HepG2 (cell line): ENCODE measurements at regions not wholly inside any gene's neighbourhood (a gene's known extent, or its start where the extent isn't known, plus 50 kb on each side); places are given as distances from the start of the nearest gene placed in this dataset.

ENCODE experiments used
- ATAC-seq: fragments of 200-7000 bp; cut with Tn5 transposase; 3 replicates; pipeline ENCODE4 v1.9.1; 2020; ENCODE audit warnings: mild to moderate bottlenecking, moderate library complexity
- BruUV-seq: library from RNA; stranded (reverse); fragments of 400-500 nt; replicated peaks from 2 replicates; lab custom pipeline; 2021; lab: Mats Ljungman, UMichigan
- CTCF ChIA-PET: fragments of 300-600 bp; formaldehyde crosslinking; extraction: SDS; loops from one replicate; lab custom pipeline; 2021; ENCODE audit warnings: low total read pairs, inconsistent platforms, low intra/inter-chr PET ratio; lab: Yijun Ruan, JAX
- POLR2A ChIA-PET: fragments of 350-600 bp; sonication (Branson Sonifier 250); formaldehyde crosslinking; loops from one replicate; lab custom pipeline; 2020; ENCODE audit warnings: antibody characterized with exemption, inconsistent platforms; lab: Yijun Ruan, JAX
- DNase-seq: peaks from one replicate; pipeline ENCODE4 v3.0.0-alpha.2; 2015; ENCODE audit warnings: low spot score
- FAIRE-seq: peaks from 3 replicates; lab custom pipeline; 2011; peaks lifted over from hg19 to GRCh38; lab: Jason Lieb, UNC
- H2AFZ ChIP-seq: one replicate; pipeline ENCODE4 v1.6.1; 2011; ENCODE audit warnings: low read length, inconsistent platforms
- H3K27ac ChIP-seq: fragments of 300-600 bp; 3 replicates; pipeline ENCODE4 v1.8.0; 2011; ENCODE audit warnings: mixed run types, mild to moderate bottlenecking, mixed read lengths, low read length, inconsistent platforms; ENCODE audit not compliant: insufficient read depth; ENCODE audit errors: extremely low read length
- H3K27me3 ChIP-seq, 2 experiments: fragments of 200-600 bp in 1 of 2; 2 replicates in 1 of 2; 3 replicates in 1 of 2; pipeline versions ENCODE4 v1.6.0 to v1.8.0; 2011; ENCODE audit warnings: low read length in 2 of 2, mild to moderate bottlenecking in 2 of 2, moderate library complexity in 2 of 2, inconsistent platforms in 1 of 2; ENCODE audit not compliant: insufficient read depth in 2 of 2, control insufficient read depth in 1 of 2
- H3K36me3 ChIP-seq, 2 experiments: fragments of 200-600 bp in 1 of 2; replicated peaks in 1 of 2; 2 replicates in 1 of 2; 3 replicates in 1 of 2; pipeline versions ENCODE4 v1.5.1 to v1.8.0; 2011; ENCODE audit warnings: low read length in 2 of 2, inconsistent platforms in 1 of 2; ENCODE audit not compliant: insufficient read depth in 2 of 2, control insufficient read depth in 1 of 2
- H3K4me1 ChIP-seq: 2 replicates; pipeline ENCODE4 v1.5.1; 2012; ENCODE audit warnings: low read length, inconsistent platforms; ENCODE audit not compliant: insufficient read depth
- H3K4me2 ChIP-seq: 2 replicates; pipeline ENCODE4 v1.6.0; 2011; ENCODE audit warnings: low read depth, low read length, inconsistent platforms
- H3K4me3 ChIP-seq, 3 experiments: fragments of 200-600 bp in 1 of 3; sonication (generic), shearing (Covaris generic) in 1 of 3; replicated peaks in 1 of 3; 2 replicates each; pipeline ENCODE4 v1.5.1; 2011 to 2016; ENCODE audit warnings: low read length in 3 of 3, inconsistent platforms in 2 of 3, low read depth in 2 of 3, mild to moderate bottlenecking in 2 of 3, control low read depth in 1 of 3, mixed read lengths in 1 of 3; ENCODE audit not compliant: insufficient read depth in 1 of 3
- H3K79me2 ChIP-seq: one replicate; pipeline ENCODE4 v1.6.1; 2011; ENCODE audit warnings: low read length, inconsistent platforms; ENCODE audit not compliant: insufficient read depth
- H3K9ac ChIP-seq: 2 replicates; pipeline ENCODE4 v1.6.0; 2011; ENCODE audit warnings: mild to moderate bottlenecking, low read depth, low read length, inconsistent platforms; ENCODE audit not compliant: insufficient read depth
- H3K9me3 ChIP-seq: 2 replicates; pipeline ENCODE4 v1.5.1; 2012; ENCODE audit warnings: mild to moderate bottlenecking, low read length
- H4K20me1 ChIP-seq: 2 replicates; pipeline ENCODE4 v1.6.0; 2011; ENCODE audit warnings: inconsistent platforms, mild to moderate bottlenecking, low read length, moderate library complexity; ENCODE audit not compliant: insufficient read depth
- ARID2 ChIP-seq: sonication (generic); formaldehyde crosslinking; IDR thresholded peaks from 2 replicates; pipeline ENCODE4 v1.8.1; 2022; ENCODE audit warnings: mild to moderate bottlenecking, missing genetic modification reagents, borderline replicate concordance
- ATF1 ChIP-seq: IDR thresholded peaks from 2 replicates; pipeline ENCODE4 v1.6.1; 2016; ENCODE audit warnings: mild to moderate bottlenecking, control low read depth
- ATM ChIP-seq: fragments of 450-650 bp; IDR thresholded peaks from 2 replicates; pipeline ENCODE4 v1.7.1; 2017; ENCODE audit warnings: mild to moderate bottlenecking, borderline replicate concordance
- CTCF ChIP-seq: sonication (generic); formaldehyde crosslinking; IDR thresholded peaks from 2 replicates; pipeline ENCODE4 v1.5.0; 2020; ENCODE audit warnings: mild to moderate bottlenecking, missing genetic modification reagents, moderate library complexity
- ELF1 ChIP-seq: sonication (generic); formaldehyde crosslinking; IDR thresholded peaks from 2 replicates; pipeline ENCODE4 v1.4.0; 2020; ENCODE audit warnings: missing genetic modification reagents
- ELF3 ChIP-seq: IDR thresholded peaks from 2 replicates; pipeline ENCODE4 v1.6.1; 2016; ENCODE audit warnings: missing genetic modification reagents, missing compliant biosample characterization
- GABPB1 ChIP-seq: IDR thresholded peaks from 2 replicates; pipeline ENCODE4 v1.6.1; 2016; ENCODE audit warnings: mild to moderate bottlenecking, missing genetic modification reagents, moderate library complexity, missing compliant biosample characterization
- HHEX ChIP-seq: IDR thresholded peaks from 2 replicates; pipeline ENCODE4 v1.6.1; 2016; ENCODE audit warnings: control low read depth
- RAD21 ChIP-seq: fragments of 450-650 bp; formaldehyde crosslinking; IDR thresholded peaks from 2 replicates; pipeline ENCODE4 v1.5.0; 2020; ENCODE audit warnings: mild to moderate bottlenecking
- SP5 ChIP-seq: IDR thresholded peaks from 2 replicates; pipeline ENCODE4 v1.6.1; 2016; ENCODE audit warnings: low read depth, borderline replicate concordance
- STAG1 ChIP-seq: sonication (generic); formaldehyde crosslinking; IDR thresholded peaks from 2 replicates; pipeline ENCODE4 v1.4.0; 2020; ENCODE audit warnings: missing genetic modification reagents
- TBX2 ChIP-seq: sonication (generic); formaldehyde crosslinking; IDR thresholded peaks from 2 replicates; pipeline ENCODE4 v1.5.0; 2020; ENCODE audit warnings: missing genetic modification reagents, mild to moderate bottlenecking, borderline replicate concordance
- ZMYM3 ChIP-seq: sonication (generic); formaldehyde crosslinking; IDR thresholded peaks from 2 replicates; pipeline ENCODE4 v1.5.1; 2020; ENCODE audit warnings: mild to moderate bottlenecking, missing genetic modification reagents
- ZNF552 ChIP-seq: sonication (generic); formaldehyde crosslinking; IDR thresholded peaks from 2 replicates; pipeline ENCODE4 v1.9.0; 2022; ENCODE audit warnings: missing genetic modification reagents, mild to moderate bottlenecking, borderline replicate concordance
- ZNF619 ChIP-seq: sonication (generic); formaldehyde crosslinking; IDR thresholded peaks from 2 replicates; pipeline ENCODE4 v1.4.0; 2020; ENCODE audit warnings: mild to moderate bottlenecking, missing genetic modification reagents
- ZNF644 ChIP-seq: IDR thresholded peaks from 2 replicates; pipeline ENCODE4 v1.6.1; 2016; ENCODE audit warnings: low read depth
- ZNF652 ChIP-seq: IDR thresholded peaks from 2 replicates; pipeline ENCODE4 v1.6.1; 2016; ENCODE audit warnings: low read depth, borderline replicate concordance
- ZNF746 ChIP-seq: sonication (generic); formaldehyde crosslinking; IDR thresholded peaks from 2 replicates; pipeline ENCODE4 v1.8.0; 2022; ENCODE audit warnings: mild to moderate bottlenecking, missing genetic modification reagents
- ZNF768 ChIP-seq: sonication (generic); formaldehyde crosslinking; IDR thresholded peaks from 2 replicates; pipeline ENCODE4 v1.4.0; 2020; ENCODE audit warnings: missing genetic modification reagents
- ZNF83 ChIP-seq: sonication (generic); formaldehyde crosslinking; IDR thresholded peaks from 2 replicates; pipeline ENCODE4 v1.4.0; 2020; ENCODE audit warnings: missing genetic modification reagents, mild to moderate bottlenecking, borderline replicate concordance
- WGBS: methylation state at CpG from one replicate; pipeline ENCODE4 v1.1.6; 2017; ENCODE audit warnings: low lambda C conversion rate; 5-methylcytosine and 5-hydroxymethylcytosine counted together
- in situ Hi-C: cut with HindIII; loops from 2 replicates; pipeline ENCODE4 v1.10.0; 2017; ENCODE audit warnings: low pct_unique_long_range_greater_than_20kb; ENCODE audit not compliant: extremely low pct_ligation_motif_present
- intact Hi-C: fragments of 100-400 bp; cut with micrococcal nuclease; formaldehyde crosslinking; loops from one replicate; pipeline ENCODE4 v1.10.0; 2022; ENCODE audit not compliant: unreplicated experiment
- TF ChIP-seq, protein P1 (sequence below): sonication (generic); formaldehyde crosslinking; IDR thresholded peaks from 2 replicates; pipeline ENCODE4 v1.4.0; 2020; ENCODE audit warnings: missing genetic modification reagents, mild to moderate bottlenecking, borderline replicate concordance

- no peaks in the 10 kb centered on the region for H4K20me1 ChIP-seq
- 16% methylated on average over 11 of the region's 15 CpGs for WGBS
- ChIA-PET CTCF (interaction anchor here (1.4 to 1.6 kb wide), 2 partner anchors 226 to 241 kb away, joined by 5 to 9 read pairs; no protein-coding TSS in a partner anchor), POLR2A (no interaction called here)
- H3K36me3 ChIP-seq: no peaks in the 10 kb centered on the region
- H3K4me3 ChIP-seq: no peak overlapping the region
- BruUV-seq: no TSS peak
- in situ Hi-C loops (loop anchor here (5.0 kb wide), 1 partner anchor 485 kb away; no protein-coding TSS in a partner anchor), intact Hi-C loops (loop anchor here (1.0 to 2.0 kb wide), 2 partner anchors 69 to 240 kb away; partner anchors contain the start of gene ZNF618)
- no peak overlapping the region for H3K4me2 ChIP-seq
- H3K27ac ChIP-seq: no peak overlapping the region
- H3K9me3 ChIP-seq: no peaks in the 10 kb centered on the region
- DNase-seq (peak; percentile 19), ATAC-seq (peak; percentile 65), FAIRE-seq (peak; percentile 77)
- no peaks in the 10 kb centered on the region for H3K4me1 ChIP-seq
- H3K27me3 ChIP-seq: 0 out of 5 replicates have a peak, but pooled peaks cover 0 to 12% of the 10 kb centered on the region in 2 experiments
- H3K9ac ChIP-seq: no peak overlapping the region
- no peaks in the 10 kb centered on the region for H3K79me2 ChIP-seq
- no peak overlapping the region for H2AFZ ChIP-seq
- no peak for TF ChIP-seq ZNF83 (CRISPR knock-in tag)
- peak; percentile 93 for TF ChIP-seq ZNF652
- no peak for TF ChIP-seq HHEX (CRISPR knock-in tag)
- TF ChIP-seq ATM: no peak
- no peak for TF ChIP-seq TBX2 (CRISPR knock-in tag)
- no peak for TF ChIP-seq ZNF552 (CRISPR knock-in tag)
- TF ChIP-seq, protein P1, sequence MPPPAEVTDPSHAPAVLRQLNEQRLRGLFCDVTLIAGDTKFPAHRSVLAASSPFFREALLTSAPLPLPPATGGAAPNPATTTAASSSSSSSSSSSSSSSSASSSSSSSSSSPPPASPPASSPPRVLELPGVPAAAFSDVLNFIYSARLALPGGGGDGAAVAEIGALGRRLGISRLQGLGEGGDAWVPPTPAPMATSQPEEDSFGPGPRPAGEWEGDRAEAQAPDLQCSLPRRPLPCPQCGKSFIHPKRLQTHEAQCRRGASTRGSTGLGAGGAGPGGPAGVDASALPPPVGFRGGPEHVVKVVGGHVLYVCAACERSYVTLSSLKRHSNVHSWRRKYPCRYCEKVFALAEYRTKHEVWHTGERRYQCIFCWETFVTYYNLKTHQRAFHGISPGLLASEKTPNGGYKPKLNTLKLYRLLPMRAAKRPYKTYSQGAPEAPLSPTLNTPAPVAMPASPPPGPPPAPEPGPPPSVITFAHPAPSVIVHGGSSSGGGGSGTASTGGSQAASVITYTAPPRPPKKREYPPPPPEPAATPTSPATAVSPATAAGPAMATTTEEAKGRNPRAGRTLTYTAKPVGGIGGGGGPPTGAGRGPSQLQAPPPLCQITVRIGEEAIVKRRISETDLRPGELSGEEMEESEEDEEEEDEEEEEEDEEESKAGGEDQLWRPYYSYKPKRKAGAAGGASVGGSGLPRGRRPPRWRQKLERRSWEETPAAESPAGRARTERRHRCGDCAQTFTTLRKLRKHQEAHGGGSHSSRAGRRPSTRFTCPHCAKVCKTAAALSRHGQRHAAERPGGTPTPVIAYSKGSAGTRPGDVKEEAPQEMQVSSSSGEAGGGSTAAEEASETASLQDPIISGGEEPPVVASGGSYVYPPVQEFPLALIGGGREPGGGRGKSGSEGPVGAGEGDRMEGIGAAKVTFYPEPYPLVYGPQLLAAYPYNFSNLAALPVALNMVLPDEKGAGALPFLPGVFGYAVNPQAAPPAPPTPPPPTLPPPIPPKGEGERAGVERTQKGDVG (CRISPR knock-in tag): no peak
- TF ChIP-seq GABPB1 (CRISPR knock-in tag): 0 out of 2 replicates have a peak, but pooled peaks have one; percentile 14
- peak; percentile 22; the same call in 1 of the 2 replicates for TF ChIP-seq RAD21 (CRISPR knock-in tag)
- TF ChIP-seq ARID2: no peak
- 0 out of 2 replicates have a peak, but pooled peaks have one; percentile 18 for TF ChIP-seq ELF3 (CRISPR knock-in tag)
- TF ChIP-seq STAG1 (CRISPR knock-in tag): peak; percentile 65
- TF ChIP-seq ZNF746 (CRISPR knock-in tag): no peak
- TF ChIP-seq ATF1 (CRISPR knock-in tag): no peak
- TF ChIP-seq ZNF768 (CRISPR knock-in tag): peak; percentile 85; the same call in 1 of the 2 replicates
- no peak for TF ChIP-seq SP5
- no peak for TF ChIP-seq ZMYM3 (CRISPR knock-in tag)
- TF ChIP-seq ELF1 (CRISPR knock-in tag): 0 out of 2 replicates have a peak, but pooled peaks have one; percentile 21
- no peak for TF ChIP-seq ZNF644
- peak; percentile 82 for TF ChIP-seq CTCF (CRISPR knock-in tag)
- no peak for TF ChIP-seq ZNF619 (CRISPR knock-in tag)
Measured at GRCh38 chr9:113807173-113808061, 68.7 kb upstream of the ZNF618 start.
